Neural cell (in vitro differentiated cells): ENCODE measurements at regions not wholly inside any gene's neighbourhood (a gene's known extent, or its start where the extent isn't known, plus 50 kb on each side); places are given as distances from the start of the nearest gene placed in this dataset.
A peak's percentile ranks its signal among the peaks of the same experiment; 100 is the strongest.

Experiments
- H2AFZ ChIP-seq: fragments of 200-600, 300-800 bp; sonication (generic), shearing (Covaris generic); 2 replicates; pipeline ENCODE4 v1.6.0; 2014; ENCODE audit warnings: low read depth, mild to moderate bottlenecking, antibody characterized with exemption, low read length, moderate library complexity
- H3F3A ChIP-seq: fragments of 200-600 bp; shearing (Covaris generic); 2 replicates; pipeline ENCODE4 v1.6.1; 2016; ENCODE audit warnings: mild to moderate bottlenecking, moderate library complexity, mixed read lengths, antibody characterized with exemption, low read length; ENCODE audit not compliant: insufficient read depth, poor library complexity, severe bottlenecking
- H3K27ac ChIP-seq: fragments of 200-600, 300-800 bp; sonication (generic), shearing (Covaris generic); 2 replicates; pipeline ENCODE4 v1.5.1; 2014; ENCODE audit warnings: mild to moderate bottlenecking, low read length, moderate library complexity
- H3K27me3 ChIP-seq: fragments of 300-800, 200-600 bp; sonication (generic), shearing (Covaris generic); 2 replicates; pipeline ENCODE4 v1.6.0; 2014; ENCODE audit warnings: mild to moderate bottlenecking, low read depth, low read length, moderate library complexity; ENCODE audit not compliant: insufficient read depth
- H3K36me3 ChIP-seq: fragments of 300-800, 200-600 bp; sonication (generic), shearing (Covaris generic); 2 replicates; pipeline ENCODE4 v1.5.1; 2014; ENCODE audit warnings: mild to moderate bottlenecking, antibody characterized with exemption, low read length, moderate library complexity; ENCODE audit not compliant: insufficient read depth
- H3K4me2 ChIP-seq: fragments of 300-800, 200-600 bp; sonication (generic), shearing (Covaris generic); 2 replicates; pipeline ENCODE4 v1.6.0; 2014; ENCODE audit warnings: mild to moderate bottlenecking, low read length
- H3K4me3 ChIP-seq: fragments of 300-800, 200-600 bp; sonication (generic), shearing (Covaris generic); 2 replicates; pipeline ENCODE4 v1.5.1; 2014; ENCODE audit warnings: mild to moderate bottlenecking, low read length, moderate library complexity
- H3K79me2 ChIP-seq: fragments of 200-600 bp; shearing (Covaris generic); replicated peaks from 2 replicates; pipeline ENCODE4 v1.6.0; 2014; ENCODE audit warnings: mild to moderate bottlenecking, low read length, moderate library complexity; ENCODE audit not compliant: insufficient read depth
- H3K9ac ChIP-seq: fragments of 300-800, 200-600 bp; sonication (generic), shearing (Covaris generic); 2 replicates; pipeline ENCODE4 v1.6.1; 2016; ENCODE audit warnings: mild to moderate bottlenecking, low read length, mixed read lengths
- H3K9me2 ChIP-seq: fragments of 200-600 bp; shearing (Covaris generic); 2 replicates; pipeline ENCODE4 v1.6.1; 2016; ENCODE audit warnings: mild to moderate bottlenecking, low read length, mixed read lengths; ENCODE audit not compliant: insufficient read depth
- H3K9me3 ChIP-seq: fragments of 200-600, 300-800 bp; sonication (generic), shearing (Covaris generic); 2 replicates; pipeline ENCODE4 v1.6.1; 2016; ENCODE audit warnings: mild to moderate bottlenecking, mixed run types, low read length, moderate library complexity, mixed read lengths
- H4K20me1 ChIP-seq: fragments of 200-600 bp; shearing (Covaris generic); 2 replicates; pipeline ENCODE4 v1.6.1; 2016; ENCODE audit warnings: mild to moderate bottlenecking, mixed run types; ENCODE audit not compliant: insufficient read depth
- EP300 ChIP-seq: fragments of 450-650 bp; conservative IDR thresholded peaks from 2 replicates; pipeline ENCODE4 v1.6.1; 2014; ENCODE audit warnings: antibody characterized with exemption, mild to moderate bottlenecking, moderate library complexity; ENCODE audit not compliant: poor library complexity, severe bottlenecking
- EZH2 ChIP-seq: fragments of 200-600, 300-800 bp; shearing (Covaris generic), sonication (generic); IDR thresholded peaks from 2 replicates; pipeline ENCODE4 v1.6.1; 2014; ENCODE audit warnings: antibody characterized with exemption, low read length, borderline replicate concordance, mild to moderate bottlenecking; ENCODE audit not compliant: insufficient read depth, poor library complexity, severe bottlenecking
- MXI1 ChIP-seq: fragments of 450-650 bp; conservative IDR thresholded peaks from 2 replicates; pipeline ENCODE4 v1.6.1; 2014; ENCODE audit warnings: antibody characterized with exemption, mild to moderate bottlenecking; ENCODE audit not compliant: poor library complexity, severe bottlenecking
- POLR2AphosphoS5 ChIP-seq: IDR thresholded peaks from 2 replicates; pipeline ENCODE4 v1.6.1; 2012
- RAD21 ChIP-seq: fragments of 450-650 bp; conservative IDR thresholded peaks from 2 replicates; pipeline ENCODE4 v1.6.1; 2014; ENCODE audit warnings: antibody characterized with exemption, mild to moderate bottlenecking, moderate library complexity
- SMC3 ChIP-seq: fragments of 450-650 bp; conservative IDR thresholded peaks from 2 replicates; pipeline ENCODE4 v1.6.1; 2014; ENCODE audit warnings: antibody characterized with exemption, mild to moderate bottlenecking, moderate library complexity; ENCODE audit not compliant: poor library complexity
- TF ChIP-seq, protein P1 (sequence below): fragments of 450-650 bp; IDR thresholded peaks from 2 replicates; pipeline ENCODE4 v1.5.1; 2014; ENCODE audit warnings: antibody characterized with exemption, mild to moderate bottlenecking, moderate library complexity; ENCODE audit not compliant: poor library complexity, severe bottlenecking

DNA sequence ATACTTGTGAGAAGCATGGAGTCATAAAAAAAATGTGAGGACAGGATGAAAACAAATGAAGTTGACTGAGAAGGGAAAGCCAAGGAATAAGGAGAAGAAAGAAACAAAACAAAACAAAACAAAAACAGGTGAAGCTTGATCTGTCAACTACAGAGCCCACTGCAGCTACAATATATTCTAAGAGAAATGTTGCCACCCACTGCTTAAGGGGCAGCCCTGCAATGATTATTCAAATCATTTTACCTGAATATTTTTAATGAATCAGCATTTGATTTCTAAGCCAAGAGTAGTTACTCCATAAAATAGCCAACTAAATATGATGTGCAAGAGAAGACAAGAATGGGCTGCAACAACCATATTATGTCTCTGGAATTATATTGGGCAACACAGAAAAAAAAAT is 252.0 kb upstream of the KIF2B start:
- Histone ChIP-seq H3K9me2 (no peaks in the 10 kb centered on the region), H3K27ac (no peak overlapping the region), H3K27me3 (no peaks in the 10 kb centered on the region), H3K4me2 (no peak overlapping the region), H4K20me1 (no peaks in the 10 kb centered on the region), H3K36me3 (no peaks in the 10 kb centered on the region), H3K9ac (no peak overlapping the region), H3K4me3 (no peak overlapping the region), H3K9me3 (no peaks in the 10 kb centered on the region), H3K79me2 (no peaks in the 10 kb centered on the region), H3F3A (no peaks in the 10 kb centered on the region), H2AFZ (no peak overlapping the region)
- TF ChIP-seq EP300, result no peak
- TF ChIP-seq, protein P1, sequence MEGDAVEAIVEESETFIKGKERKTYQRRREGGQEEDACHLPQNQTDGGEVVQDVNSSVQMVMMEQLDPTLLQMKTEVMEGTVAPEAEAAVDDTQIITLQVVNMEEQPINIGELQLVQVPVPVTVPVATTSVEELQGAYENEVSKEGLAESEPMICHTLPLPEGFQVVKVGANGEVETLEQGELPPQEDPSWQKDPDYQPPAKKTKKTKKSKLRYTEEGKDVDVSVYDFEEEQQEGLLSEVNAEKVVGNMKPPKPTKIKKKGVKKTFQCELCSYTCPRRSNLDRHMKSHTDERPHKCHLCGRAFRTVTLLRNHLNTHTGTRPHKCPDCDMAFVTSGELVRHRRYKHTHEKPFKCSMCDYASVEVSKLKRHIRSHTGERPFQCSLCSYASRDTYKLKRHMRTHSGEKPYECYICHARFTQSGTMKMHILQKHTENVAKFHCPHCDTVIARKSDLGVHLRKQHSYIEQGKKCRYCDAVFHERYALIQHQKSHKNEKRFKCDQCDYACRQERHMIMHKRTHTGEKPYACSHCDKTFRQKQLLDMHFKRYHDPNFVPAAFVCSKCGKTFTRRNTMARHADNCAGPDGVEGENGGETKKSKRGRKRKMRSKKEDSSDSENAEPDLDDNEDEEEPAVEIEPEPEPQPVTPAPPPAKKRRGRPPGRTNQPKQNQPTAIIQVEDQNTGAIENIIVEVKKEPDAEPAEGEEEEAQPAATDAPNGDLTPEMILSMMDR, result peak; percentile 29
- peak; percentile 26 for TF ChIP-seq SMC3
- peak; percentile 53 for TF ChIP-seq RAD21

DNA sequence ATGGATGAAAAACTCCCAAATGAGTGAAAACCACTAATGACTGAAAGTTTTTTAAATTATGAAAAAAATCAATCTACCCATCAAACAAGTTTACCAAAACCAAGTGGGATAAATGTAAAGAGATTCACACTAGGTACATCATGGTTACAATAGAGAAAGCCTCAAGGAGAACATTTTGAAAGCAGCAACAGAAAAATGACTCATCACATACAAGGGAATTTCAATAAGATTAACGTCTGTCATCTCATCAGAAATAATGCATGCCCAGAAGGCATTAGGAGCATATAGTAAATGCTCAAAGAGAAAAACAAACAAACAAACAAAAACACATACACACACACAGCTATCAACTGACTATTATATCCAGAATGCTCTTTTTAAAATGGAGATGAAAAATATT is 261.8 kb upstream of the KIF2B start:
- H3K4me2 ChIP-seq, result no peak overlapping the region
- H3K9me2 ChIP-seq, result no peaks in the 10 kb centered on the region
- no peak overlapping the region for H3K4me3 ChIP-seq
- TF ChIP-seq EZH2 (no peak), SMC3 (no peak), EP300 (no peak), POLR2AphosphoS5 (no peak), RAD21 (no peak), MXI1 (no peak)
- H3K79me2 ChIP-seq, result no peaks in the 10 kb centered on the region
- H3K9me3 ChIP-seq, result no peaks in the 10 kb centered on the region
- no peak overlapping the region for H3K27ac ChIP-seq
- no peak overlapping the region for H3K9ac ChIP-seq
- H3K27me3 ChIP-seq, result no peaks in the 10 kb centered on the region
- H2AFZ ChIP-seq, result no peak overlapping the region
- H3F3A ChIP-seq, result no peaks in the 10 kb centered on the region
- H4K20me1 ChIP-seq, result no peaks in the 10 kb centered on the region
- no peaks in the 10 kb centered on the region for H3K36me3 ChIP-seq

DNA sequence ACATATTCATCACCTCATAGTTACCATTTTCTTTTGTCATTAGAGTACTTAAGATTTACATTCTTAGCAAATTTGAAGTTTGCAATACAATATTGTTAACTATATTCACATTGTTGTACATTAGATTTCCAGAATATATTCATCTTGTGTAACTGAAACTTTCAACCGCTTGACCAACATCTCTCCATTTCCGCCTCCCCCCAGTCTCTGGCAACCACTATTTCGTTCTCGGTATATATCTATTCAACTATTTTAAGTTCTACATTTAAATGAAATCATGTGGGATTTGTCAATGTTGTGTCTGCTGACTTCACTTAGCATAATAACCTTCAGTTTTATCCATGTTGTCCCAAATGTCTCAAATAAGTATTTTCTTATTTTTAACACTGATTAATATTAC is 274.5 kb upstream of the KIF2B start:
- no peaks in the 10 kb centered on the region for H3K79me2 ChIP-seq
- no peaks in the 10 kb centered on the region for H4K20me1 ChIP-seq
- H3K9me3 ChIP-seq, result no peaks in the 10 kb centered on the region
- no peak overlapping the region for H3K4me3 ChIP-seq
- no peak overlapping the region for H3K4me2 ChIP-seq
- TF ChIP-seq EZH2 (no peak), POLR2AphosphoS5 (no peak)
- TF ChIP-seq, protein P1, result no peak
- H3K9ac ChIP-seq, result no peak overlapping the region
- no peaks in the 10 kb centered on the region for H3K36me3 ChIP-seq
- H2AFZ ChIP-seq, result no peak overlapping the region
- no peaks in the 10 kb centered on the region for H3K27me3 ChIP-seq
- no peaks in the 10 kb centered on the region for H3K9me2 ChIP-seq
- H3F3A ChIP-seq, result no peaks in the 10 kb centered on the region
- no peak overlapping the region for H3K27ac ChIP-seq
